GM19468 (cell line): ENCODE measurements at regions not wholly inside any gene's neighbourhood (a gene's known extent, or its start where the extent isn't known, plus 50 kb on each side); places are given as distances from the start of the nearest gene placed in this dataset.

Source experiments
- ATAC-seq: cut with Tn5 transposase; IDR thresholded peaks from one replicate; pipeline ENCODE4 v1.9.1; 2021; ENCODE audit warnings: mild to moderate bottlenecking, moderate library complexity, moderate number of reproducible peaks; ENCODE audit not compliant: unreplicated experiment; ENCODE audit errors: extremely low read depth

DNA sequence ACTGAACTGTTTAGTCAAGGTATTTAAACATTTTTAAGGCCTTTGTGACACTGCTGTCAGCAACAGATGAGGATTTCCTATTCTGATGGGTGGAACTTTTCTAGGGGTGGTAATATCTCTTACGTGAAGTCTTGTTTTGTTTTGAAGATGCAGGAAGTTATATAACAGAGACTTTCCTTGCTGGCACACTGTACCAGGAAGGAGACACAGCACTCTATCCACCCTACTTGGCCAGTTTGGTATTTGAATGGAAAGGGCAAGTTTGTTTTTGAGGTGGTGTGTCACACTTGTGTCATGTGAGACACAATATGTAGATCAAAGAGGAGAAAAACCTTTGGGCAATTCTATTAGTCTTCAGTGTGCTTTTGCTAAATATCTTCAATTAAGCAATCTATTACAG lies 51.6 kb upstream of the SRP54 start:
- peak; percentile 11 for ATAC-seq

GRCh38 chr14:34930591-34931091 lies 52.2 kb upstream of the SRP54 start:
- ATAC-seq: peak; percentile 35

- ATAC-seq: no peak
These were observed 51.4 kb upstream of the BAZ1A start for GRCh38 chr14:34926552-34926951.
